ENCODE measurements at regions not wholly inside any gene's neighbourhood (a gene's known extent, or its start where the extent isn't known, plus 50 kb on each side); places are given as distances from the start of the nearest gene placed in this dataset.
A peak's percentile ranks its signal among the peaks of the same experiment; 100 is the strongest.
"Not testable (repeated sequence)": the region's sequence is repeated elsewhere in the genome, so short reads cannot be mapped to it uniquely, and the experiment has no call there.

GRCh38 chr10:4243651-4244050 is 458.6 kb upstream of the KLF6 start:
- DNase-seq (ENCODE audit: low spot score) (peak; percentile 93), FAIRE-seq (peak; percentile 99)

DNA sequence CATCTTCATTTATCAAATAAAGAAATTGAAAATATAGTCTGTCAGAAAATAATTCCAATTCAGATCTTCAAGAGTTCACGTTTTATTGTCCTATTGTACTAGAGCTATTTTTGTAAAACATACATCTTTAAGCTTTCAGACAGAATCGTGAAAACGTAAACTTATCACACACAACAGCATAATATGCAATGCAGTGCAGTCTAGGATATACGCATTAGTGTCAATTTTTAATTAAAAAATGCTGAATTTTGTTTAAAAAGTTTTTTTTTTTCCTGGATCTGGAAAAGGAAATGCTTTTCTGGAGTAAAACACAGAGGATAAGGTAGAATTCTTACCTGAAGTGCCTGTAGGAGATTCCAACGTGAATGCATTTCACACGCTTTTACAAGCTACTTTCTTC is 458.2 kb upstream of the KLF6 start:
- DNase-seq (ENCODE audit: low spot score) (no peak), FAIRE-seq (no peak)

DNA sequence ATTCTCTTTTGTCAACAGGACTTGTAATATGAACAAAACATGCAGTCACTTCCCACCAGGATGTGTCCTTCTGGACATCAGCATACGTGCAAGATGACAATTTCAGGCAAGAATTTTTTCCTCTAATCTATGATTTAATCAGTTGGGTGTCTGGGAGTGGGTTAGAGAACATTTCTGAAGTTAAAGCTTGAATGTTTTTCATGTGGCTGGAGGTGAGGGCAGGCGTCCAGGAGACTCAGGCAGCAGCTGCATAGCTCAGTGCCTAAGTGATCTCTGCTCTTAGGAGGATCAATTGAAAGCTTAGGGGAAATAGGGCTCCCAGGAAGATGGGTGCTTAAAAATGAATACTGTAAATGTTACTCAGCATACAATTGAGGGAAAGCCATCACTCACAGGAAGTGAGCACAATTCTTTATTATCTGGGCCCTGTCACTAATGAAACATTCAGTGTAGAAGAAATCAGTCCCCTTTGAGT is 457.6 kb upstream of the KLF6 start:
- FAIRE-seq, result no peak
- peak; percentile 91 for DNase-seq (ENCODE audit: low spot score)

DNA sequence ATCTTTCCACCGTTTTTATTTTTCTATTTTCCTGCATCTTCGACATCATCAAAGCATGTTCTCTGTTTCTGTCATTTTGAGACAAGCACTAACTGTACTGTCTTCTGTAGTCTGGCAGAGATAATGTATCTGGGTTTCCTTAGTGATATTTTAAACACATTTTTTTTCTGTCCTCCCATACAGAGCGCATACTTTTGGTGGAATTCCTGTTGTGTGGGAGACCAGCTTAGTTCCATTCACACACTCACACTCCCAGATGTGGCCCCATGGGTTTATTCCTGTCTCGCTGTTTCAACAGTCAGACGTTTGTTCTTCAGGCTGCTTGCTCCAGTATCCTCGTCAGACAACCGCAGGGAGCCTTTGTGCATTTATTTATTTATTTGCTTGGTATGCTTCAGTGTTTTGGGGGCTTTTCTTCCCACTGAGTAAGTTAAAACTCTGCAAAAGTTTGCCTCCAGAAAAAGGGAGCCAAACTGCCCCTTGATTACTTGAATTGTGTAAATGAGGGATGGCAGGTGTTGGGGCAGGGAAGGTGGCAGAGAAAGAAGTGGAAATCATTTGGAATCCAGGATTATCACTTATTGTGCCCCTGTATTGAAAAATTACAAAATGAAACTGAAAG is 456.8 kb upstream of the KLF6 start:
- peak; percentile 94 for DNase-seq (ENCODE audit: low spot score)
- peak; percentile 81 for FAIRE-seq

- DNase-seq (ENCODE audit: low spot score) (peak; percentile 42), FAIRE-seq (peak; percentile 32)
Measured at GRCh38 chr10:4240608-4241197, 455.7 kb upstream of the KLF6 start.

DNA sequence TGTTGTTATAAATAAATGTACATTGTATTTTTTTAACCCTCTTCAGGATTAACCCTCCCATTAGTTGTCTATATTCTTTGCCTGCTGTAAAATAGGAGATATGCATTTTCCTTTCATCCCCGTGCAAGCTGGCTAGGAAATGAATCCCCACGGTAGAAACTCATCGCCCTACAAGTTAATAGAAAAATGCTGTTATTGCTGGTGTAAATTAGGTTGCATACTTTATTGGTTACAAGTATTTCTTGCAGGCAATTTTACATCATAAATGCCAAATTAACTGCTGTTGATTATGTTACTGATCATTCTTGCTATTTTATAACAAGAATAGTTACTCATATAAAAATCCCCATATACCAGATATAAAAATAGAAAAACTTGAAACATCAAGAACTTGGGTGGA is 454.2 kb upstream of the KLF6 start:
- FAIRE-seq (no peak), DNase-seq (ENCODE audit: low spot score) (no peak)

DNA sequence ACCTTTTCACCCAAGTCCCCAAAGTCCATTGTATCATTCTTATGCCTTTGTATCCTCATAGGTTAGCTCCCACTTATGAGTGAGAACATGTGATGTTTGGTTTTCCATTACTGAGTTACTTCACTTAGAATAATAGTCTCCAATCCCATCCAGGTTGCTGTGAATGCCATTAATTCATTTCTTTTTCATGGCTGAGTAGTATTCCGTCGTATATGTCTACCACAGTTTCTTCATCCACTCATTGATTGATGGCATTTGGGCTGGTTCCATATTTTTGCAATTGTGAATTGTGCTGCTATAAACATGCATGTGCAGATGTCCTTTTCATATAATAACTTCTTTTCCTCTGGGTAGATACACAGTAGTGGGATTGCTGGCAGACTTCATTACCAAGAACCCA is 451.9 kb upstream of the KLF6 start:
- FAIRE-seq, result not testable (repeated sequence)

GRCh38 chr10:4234661-4235060 is 449.7 kb upstream of the KLF6 start:
- FAIRE-seq (no peak), DNase-seq (ENCODE audit: low spot score) (no peak)

More for the DNA sequence above, 451.9 kb upstream of the KLF6 start:
- not testable (repeated sequence) for DNase-seq (ENCODE audit: low spot score)

DNA sequence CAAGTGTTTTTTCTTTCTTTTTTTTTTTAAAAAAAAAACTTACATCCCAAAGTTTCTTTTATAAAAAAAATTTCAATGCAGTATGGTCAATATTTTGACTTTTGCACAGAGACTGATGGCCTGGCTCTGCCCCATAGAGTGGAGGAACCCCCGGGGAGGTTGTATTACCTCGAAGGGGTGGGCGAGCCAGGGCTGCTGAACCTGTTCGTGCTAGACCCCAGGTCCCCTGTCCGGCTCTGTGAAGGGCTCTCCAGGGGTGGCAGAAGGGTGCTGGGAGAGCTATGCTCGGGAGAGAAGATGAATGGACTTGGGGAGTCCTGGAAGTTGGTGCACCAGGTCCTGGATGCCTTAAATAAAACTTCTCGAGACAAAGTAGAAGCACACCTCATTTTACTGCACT is 446.4 kb upstream of the KLF6 start:
- DNase-seq (ENCODE audit: low spot score), result no peak
- no peak for FAIRE-seq

DNA sequence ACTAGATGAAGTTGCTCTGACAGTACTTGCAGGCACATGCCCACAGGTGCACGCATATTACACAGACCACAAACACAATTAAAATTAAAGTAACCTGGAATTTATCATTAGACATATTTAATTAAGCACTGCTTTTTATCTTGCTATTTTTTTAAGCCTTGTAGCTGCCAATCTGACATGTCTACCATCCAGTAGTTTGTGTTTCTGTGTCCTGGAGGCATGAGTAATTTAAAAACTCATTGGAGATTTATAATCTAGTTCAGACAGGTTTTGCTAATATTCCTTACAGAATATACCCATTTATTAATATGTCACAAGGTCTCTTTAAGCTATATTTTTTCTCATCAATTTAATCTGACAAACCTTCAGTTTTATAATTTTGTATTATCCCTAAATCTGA is 445.0 kb upstream of the KLF6 start:
- no peak for FAIRE-seq
- no peak for DNase-seq (ENCODE audit: low spot score)

GRCh38 chr10:4229106-4229505 is 444.1 kb upstream of the KLF6 start:
- no peak for DNase-seq (ENCODE audit: low spot score)
- FAIRE-seq, result no peak

DNA sequence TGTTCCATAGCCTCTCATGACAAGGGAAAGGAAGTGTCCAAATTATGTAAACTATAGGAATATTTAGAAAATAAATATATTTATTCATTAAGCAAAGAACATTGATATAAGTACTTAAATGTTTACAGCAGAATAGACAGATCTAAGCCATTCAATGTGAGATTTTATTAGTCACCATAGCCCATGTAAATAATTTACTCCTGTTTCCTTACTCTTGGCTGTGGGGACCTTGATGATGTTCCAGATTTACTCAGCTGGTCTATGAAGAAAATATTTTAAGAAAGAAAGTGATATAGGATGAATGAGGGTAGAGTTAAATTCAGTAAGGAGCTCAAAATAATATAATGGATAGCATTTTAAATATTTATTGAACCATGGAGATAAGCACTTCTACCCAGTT is 442.6 kb upstream of the KLF6 start:
- DNase-seq (ENCODE audit: low spot score) (no peak), FAIRE-seq (peak; percentile 89)

DNA sequence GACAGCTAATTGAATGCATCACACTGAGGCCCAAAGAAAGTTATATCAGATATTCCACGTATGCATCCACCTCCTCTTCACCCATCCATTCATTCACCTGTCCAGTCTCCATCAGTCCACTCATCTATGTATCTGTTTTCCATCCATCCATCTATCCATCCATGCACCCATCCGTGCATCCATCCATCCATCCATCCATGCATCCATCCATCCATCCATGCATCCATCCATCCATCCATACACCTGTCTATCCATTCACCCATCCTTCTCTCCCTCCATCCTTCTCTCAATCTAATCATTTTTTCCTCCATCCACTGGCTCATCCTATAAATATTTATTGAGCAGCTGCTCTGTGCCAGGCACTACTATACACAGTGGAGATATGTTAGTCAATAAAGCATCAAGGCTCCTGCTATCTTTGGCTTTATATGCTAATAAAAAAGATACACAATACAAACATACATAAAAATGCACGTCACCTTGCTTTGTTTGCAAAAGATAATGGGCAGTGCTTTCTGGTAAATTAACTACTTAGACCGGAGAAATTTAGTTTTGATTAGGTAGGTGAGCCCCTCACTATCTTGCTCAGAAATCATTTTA is 442.0 kb upstream of the KLF6 start:
- no peak for FAIRE-seq
- DNase-seq (ENCODE audit: low spot score), result no peak

GRCh38 chr10:4224178-4224577 is 439.2 kb upstream of the KLF6 start:
- no peak for FAIRE-seq

DNA sequence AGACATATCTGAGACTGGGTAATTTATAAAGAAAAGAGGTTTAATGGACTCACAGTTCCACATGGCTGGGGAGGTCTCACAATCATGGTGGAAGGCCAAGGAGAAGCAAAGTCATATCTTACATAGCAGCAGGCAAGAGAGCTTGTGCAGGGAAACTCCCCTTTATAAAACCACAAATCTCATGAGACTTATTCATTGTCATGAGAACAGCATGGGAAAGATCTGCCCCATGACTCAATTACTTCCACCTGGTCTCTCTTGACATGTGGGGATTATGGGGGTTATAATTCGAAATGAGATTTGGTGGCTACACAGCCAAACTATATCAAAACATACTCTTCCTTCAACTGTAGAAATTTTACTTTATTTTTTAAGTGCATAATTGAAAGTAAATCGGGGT is 436.3 kb upstream of the KLF6 start:
- DNase-seq (ENCODE audit: low spot score); FAIRE-seq: not testable (repeated sequence)

More at GRCh38 chr10:4224178-4224577, 439.2 kb upstream of the KLF6 start:
- DNase-seq (ENCODE audit: low spot score), result no peak

- FAIRE-seq, result no peak
Measured at GRCh38 chr10:4219901-4220300, 434.9 kb upstream of the KLF6 start.

GRCh38 chr10:4217653-4218052 is 432.6 kb upstream of the KLF6 start:
- FAIRE-seq (no peak), DNase-seq (ENCODE audit: low spot score) (no peak)

More at GRCh38 chr10:4219901-4220300, 434.9 kb upstream of the KLF6 start:
- DNase-seq (ENCODE audit: low spot score), result no peak

DNA sequence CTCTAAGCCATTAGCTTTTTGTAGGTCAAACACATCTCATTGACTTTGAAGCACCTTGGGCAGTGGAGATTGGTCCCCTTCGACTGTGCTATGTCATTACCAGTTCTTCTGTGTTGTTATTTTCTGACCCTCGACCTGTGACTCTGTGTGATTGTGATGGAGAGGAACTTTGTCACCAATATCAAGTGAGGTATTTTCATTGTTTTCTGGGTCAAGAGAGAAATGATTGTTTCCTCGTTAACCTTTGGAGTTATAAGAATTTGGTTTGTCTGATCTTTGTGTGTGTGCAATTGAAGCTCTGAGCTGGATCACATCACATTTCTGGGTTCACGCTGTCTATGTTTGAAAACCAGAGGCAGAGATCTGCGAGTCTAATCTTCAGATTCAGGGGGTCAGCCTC is 432.2 kb upstream of the KLF6 start:
- DNase-seq (ENCODE audit: low spot score) (no peak), FAIRE-seq (no peak)

DNA sequence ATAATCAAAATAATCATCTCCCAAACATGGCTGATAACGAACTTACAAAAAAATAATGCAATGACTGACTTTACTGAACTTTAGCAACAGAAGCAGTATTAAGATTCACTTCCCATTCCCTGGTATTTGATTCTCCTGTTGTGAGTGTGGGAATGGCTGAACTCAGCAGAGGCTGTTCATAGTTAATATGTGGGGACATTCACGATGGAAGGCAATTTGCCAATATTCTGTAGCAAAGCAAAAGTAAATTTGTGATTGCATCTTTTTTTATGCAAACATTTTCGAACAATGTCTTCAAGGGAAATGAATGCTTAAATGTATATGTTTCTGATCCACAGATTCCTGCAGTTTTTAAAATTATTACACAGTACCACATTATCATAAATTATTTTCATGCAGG is 431.7 kb upstream of the KLF6 start:
- DNase-seq (ENCODE audit: low spot score), result no peak
- no peak for FAIRE-seq

- DNase-seq (ENCODE audit: low spot score), result no peak
- no peak for FAIRE-seq
Measured at GRCh38 chr10:4215963-4216575, 431.1 kb upstream of the KLF6 start.

- FAIRE-seq, result no peak
Measured at GRCh38 chr10:4215485-4215884, 430.5 kb upstream of the KLF6 start.

DNA sequence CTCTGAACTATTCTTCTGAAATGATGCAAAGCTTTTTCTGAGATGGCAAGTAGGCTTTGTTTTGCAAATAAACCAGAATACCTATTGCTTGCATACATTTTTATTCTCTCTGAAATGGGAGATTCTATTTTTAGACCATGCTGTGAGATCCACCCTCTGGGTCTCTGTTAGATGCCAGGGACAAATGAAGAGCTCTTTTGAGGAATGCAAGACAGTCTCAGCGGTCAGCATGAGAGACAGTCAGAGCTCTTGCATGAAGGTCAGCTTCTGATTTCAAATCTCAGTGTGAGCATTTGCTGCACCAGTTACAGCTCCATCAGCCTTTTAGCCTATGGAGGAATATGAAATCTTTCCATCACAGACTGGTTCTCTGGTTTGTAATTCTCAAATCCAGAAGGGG is 429.9 kb upstream of the KLF6 start:
- DNase-seq (ENCODE audit: low spot score), result no peak
- no peak for FAIRE-seq

More at GRCh38 chr10:4215485-4215884, 430.5 kb upstream of the KLF6 start:
- DNase-seq (ENCODE audit: low spot score), result no peak
